GM21528 (cell line): ENCODE measurements at regions not wholly inside any gene's neighbourhood (a gene's known extent, or its start where the extent isn't known, plus 50 kb on each side); places are given as distances from the start of the nearest gene placed in this dataset.
"Not testable (repeated sequence)": the region's sequence is repeated elsewhere in the genome, so short reads cannot be mapped to it uniquely, and the experiment has no call there.

ENCODE experiments used
- ATAC-seq: cut with Tn5 transposase; IDR thresholded peaks from one replicate; pipeline ENCODE4 v1.9.1; 2021; ENCODE audit warnings: mild to moderate bottlenecking, moderate library complexity; ENCODE audit not compliant: unreplicated experiment, low FRiP score

- ATAC-seq, result peak; percentile 59
Measured at GRCh38 chr4:154164931-154165839, 326.4 kb downstream of the DCHS2 start.

- no peak for ATAC-seq
Measured at GRCh38 chr4:154160519-154161301, 330.9 kb downstream of the DCHS2 start.

GRCh38 chr4:154158361-154159155 lies 333.0 kb downstream of the DCHS2 start:
- no peak for ATAC-seq

GRCh38 chr4:154152546-154152945 lies 339.1 kb downstream of the DCHS2 start:
- no peak for ATAC-seq

GRCh38 chr4:154149236-154149635 lies 342.4 kb downstream of the DCHS2 start:
- not testable (repeated sequence) for ATAC-seq

- no peak for ATAC-seq
Measured at GRCh38 chr4:154143720-154144119, 347.9 kb downstream of the DCHS2 start.

DNA sequence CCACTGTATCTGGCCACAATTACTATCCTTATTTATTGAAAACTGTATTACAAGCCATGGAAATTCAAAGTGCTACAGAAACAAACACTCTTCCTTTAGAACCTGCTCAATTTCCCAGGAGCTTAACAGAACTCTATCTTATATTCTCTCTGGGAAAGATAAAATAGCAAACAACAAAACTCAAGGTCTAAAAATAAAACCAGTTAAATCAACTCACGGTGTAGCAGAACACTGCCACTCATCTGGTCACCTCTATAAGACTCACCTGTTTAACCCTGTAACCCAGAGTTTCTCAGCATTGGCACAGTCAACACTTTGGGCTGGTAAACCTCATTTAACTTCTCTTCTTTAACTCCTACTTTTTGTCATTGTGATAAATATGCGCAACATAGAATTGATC lies 348.9 kb downstream of the DCHS2 start:
- no peak for ATAC-seq

GRCh38 chr4:154140869-154141268 lies 350.7 kb downstream of the DCHS2 start:
- ATAC-seq, result no peak

DNA sequence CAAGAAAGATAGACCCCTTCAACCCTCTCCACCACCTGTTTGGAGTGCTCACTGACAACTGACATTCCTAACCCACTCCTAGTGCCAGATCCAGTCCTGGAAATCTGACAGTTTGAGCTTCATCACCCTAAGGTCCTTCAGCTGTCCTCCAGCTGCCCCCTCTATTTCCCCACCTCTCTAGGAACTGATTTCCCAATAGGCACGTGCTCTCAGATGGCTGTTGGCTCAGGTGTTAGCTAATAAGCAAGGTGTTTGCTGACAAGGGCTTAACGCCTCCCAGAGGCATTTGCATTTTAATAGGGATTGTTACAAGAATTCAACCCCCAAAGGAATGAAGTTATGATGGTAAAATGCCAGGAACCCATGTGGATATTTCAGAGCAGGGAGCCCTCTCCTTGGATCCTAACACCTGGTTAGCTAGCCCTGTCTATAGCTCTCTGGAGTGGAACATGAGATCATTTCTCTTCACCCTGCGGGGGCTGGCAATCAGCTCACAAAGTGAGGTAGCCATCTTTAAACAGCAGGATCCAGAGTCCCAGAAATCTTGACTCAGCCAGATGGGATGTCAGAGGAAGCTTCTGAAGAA lies 348.5 kb upstream of the SFRP2 start:
- no peak for ATAC-seq

GRCh38 chr4:154135576-154135975 lies 346.7 kb upstream of the SFRP2 start:
- ATAC-seq, result no peak

DNA sequence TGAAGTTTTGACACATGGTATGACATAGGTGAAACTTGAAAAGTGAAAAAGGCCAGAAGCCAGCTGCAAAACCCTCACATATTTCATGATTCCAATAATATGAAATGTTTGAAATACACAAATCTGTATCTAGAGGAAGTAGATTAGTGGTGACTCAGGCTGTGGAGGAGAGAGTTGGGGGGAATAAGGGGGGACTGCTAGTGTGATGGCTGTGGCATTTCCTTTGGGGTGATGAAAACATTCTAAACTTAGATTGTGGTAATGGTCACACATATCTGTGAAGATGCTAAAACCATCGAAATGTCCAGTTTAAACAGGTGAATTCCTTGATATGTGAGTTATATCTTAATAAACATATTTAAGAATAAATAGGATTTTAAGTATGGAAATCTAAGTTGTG lies 343.5 kb upstream of the SFRP2 start:
- no peak for ATAC-seq

DNA sequence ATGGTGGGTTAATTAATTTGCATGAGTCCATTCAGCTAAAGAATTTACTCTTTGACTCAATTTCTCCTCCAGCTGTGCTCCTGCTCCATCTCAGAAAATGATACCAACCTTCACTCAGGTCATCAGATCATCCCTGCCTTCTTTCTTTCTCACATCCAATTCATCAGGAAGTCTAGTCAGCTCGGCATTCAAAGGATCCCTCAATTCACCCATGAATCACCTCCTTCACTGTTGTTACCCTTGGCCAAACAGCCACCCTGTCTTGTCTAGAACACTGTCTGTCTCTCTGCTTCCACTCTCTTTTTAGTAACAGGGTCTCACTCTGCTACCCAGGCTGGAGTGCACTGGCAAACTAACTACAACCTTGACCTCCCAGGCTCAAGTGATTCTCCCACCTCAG lies 337.4 kb upstream of the SFRP2 start:
- no peak for ATAC-seq

DNA sequence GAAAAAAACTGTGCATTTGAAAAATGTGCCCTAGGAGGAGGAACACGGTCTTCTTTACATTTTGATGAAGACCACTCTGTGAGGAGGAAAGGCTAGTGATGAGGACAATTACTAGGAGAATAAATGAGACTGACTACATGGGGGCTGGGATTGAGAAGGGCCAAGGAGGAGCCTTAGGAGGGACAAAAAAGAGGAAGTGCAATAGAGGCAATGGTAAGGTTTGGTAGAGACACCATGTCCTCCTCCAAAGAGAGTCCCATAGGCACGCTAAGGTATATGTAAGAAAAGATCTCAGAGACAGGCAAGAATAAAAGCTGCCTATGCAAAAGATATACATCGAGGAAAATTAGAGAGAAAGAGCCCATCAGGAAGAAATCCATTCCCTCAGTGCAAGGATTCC lies 336.5 kb upstream of the SFRP2 start:
- no peak for ATAC-seq

DNA sequence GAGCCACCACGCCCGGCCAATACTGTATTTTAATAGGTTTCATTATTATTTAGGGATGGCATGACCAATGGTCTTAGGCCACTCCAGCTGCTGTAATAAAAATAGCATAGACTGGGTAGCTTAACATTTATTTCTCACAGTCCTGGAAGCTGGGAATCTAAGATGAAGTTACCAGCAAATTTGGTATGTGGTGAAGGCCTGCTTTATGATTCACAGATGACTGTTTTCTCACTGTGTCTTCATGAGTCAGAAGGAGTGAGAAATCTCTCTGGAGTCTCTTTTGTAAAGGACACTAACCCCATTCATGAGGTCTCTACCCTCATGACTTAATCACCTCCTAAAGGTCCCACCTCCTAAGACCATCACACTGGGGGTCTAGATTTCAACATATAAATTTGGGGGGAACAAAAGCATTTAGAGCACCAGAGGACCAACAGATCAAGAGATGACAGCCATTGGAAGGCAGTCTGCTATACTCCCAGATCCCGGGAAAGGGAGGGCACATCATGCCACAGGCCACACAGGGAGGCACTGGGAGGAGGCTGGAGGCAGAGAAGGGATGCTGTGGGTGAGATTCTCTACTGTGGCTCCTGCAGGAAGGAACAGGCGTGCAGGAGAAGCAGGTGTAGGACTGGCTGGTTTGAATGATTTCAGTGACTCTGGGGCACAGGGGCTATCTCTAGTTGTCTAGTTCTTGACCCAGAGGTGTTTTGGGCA lies 335.8 kb upstream of the SFRP2 start:
- no peak for ATAC-seq

GRCh38 chr4:154123897-154124296 lies 335.0 kb upstream of the SFRP2 start:
- ATAC-seq, result no peak

- no peak for ATAC-seq
Measured at GRCh38 chr4:154120690-154121345, 331.9 kb upstream of the SFRP2 start.

DNA sequence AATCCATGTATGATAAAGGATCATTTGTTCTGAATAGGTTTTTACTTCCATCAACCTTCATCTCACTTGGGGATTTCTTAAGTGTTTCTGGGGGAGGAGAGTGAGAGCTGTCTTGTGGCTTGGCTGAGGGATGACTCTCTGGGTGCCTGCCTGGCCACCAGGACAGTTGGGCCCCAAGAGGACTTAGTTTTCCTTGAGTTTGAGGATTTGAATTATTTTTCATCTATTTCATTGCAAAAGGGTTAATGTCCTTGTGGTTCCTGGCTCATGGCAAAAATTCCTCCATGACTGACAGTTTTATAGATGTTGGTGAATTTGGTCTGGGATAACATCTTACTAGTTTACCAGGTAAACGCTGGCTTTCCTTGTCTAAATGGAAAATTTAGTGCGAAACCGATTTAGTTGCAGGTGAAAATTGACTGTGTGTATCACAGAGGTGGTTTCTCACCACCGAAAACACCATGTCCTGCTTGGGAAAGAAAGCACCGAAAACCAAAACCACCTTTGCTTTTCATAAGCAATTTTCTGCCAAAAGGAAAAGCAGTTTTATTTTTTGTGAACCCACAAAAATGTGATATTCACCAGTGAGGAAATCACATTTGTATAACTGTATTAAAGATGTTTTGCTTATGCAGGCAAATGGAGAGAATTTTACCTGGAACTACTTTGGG lies 331.3 kb upstream of the SFRP2 start:
- ATAC-seq, result no peak

DNA sequence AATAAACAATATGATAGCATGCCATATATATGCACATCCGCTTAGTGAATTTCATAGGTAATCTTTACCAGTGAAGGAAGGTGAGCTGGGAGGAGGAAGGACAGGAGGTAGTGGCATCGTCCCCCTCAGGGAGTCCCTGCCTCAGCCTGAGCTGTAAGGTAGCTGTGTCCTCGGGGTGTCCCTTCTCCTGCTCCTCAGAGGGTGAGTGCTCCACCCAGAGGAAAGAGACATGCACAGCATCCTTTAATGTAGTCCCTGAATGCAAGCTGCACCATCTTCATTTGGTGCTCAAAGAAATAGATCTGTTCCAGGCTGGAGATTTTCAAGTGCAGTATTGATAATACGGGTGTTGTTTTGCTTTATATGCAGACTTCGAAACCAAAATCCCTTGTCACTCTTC lies 330.4 kb upstream of the SFRP2 start:
- no peak for ATAC-seq

- not testable (repeated sequence) for ATAC-seq
Measured at GRCh38 chr4:154117726-154118125, 328.8 kb upstream of the SFRP2 start.
